ENCODE measurements at regions not wholly inside any gene's neighbourhood (a gene's known extent, or its start where the extent isn't known, plus 50 kb on each side); places are given as distances from the start of the nearest gene placed in this dataset.

DNA sequence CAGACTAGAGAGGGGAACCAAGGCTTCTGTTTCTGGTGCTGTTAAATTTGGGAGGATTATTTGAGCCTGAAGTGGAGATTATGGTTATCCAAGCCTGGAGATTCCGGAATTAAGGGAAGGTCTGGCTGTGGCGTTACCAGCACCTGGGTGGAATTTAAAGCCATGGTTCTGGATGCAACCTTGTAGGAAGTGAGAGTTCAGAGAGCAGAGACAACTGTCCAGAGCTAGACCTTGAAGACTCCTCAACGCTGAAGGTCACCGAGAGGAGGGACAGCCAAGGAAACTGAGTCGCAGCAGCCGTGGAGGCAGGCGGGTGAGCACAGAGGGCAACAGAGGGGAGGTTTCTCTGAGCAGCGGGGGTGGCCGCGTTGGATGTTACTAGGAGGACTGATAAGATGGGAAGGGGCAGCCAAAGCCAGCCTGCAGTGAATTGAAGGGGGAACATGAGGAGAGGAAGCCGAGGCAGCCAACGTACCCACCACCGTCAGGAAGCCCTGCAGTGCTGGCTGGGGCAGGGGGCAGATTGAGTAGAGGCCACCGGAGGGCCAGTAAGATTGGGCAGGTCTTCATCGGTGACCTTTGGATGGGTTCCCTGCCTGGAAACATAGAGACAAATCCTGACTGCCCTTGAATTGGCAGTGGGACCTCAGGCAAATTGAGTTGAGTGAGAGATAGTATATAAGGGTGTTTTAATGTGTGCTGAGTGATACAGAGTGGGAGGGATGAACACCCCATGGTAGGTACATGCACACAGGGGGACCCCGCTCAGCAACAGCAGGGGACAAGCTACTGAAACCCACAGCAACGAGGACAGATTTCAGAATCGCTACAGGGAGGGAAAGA, 90.3 kb downstream of the SNX5 start (continued):
- no peak for TF ChIP-seq NR0B2 (CRISPR knock-in tag; IDR thresholded peaks at IDR 0.05)
- TF ChIP-seq LBX2 (CRISPR knock-in tag; IDR thresholded peaks at IDR 0.05; ENCODE audit: borderline replicate concordance): no peak
- TF ChIP-seq SNAPC2 (CRISPR knock-in tag; IDR thresholded peaks at IDR 0.05): peak; percentile 49; the same call in 1 of the 2 replicates
- no peak for TF ChIP-seq TBL1XR1 (IDR thresholded peaks at IDR 0.05; ENCODE audit: borderline replicate concordance, low read length, partially characterized antibody)
- TF ChIP-seq, protein P1, sequence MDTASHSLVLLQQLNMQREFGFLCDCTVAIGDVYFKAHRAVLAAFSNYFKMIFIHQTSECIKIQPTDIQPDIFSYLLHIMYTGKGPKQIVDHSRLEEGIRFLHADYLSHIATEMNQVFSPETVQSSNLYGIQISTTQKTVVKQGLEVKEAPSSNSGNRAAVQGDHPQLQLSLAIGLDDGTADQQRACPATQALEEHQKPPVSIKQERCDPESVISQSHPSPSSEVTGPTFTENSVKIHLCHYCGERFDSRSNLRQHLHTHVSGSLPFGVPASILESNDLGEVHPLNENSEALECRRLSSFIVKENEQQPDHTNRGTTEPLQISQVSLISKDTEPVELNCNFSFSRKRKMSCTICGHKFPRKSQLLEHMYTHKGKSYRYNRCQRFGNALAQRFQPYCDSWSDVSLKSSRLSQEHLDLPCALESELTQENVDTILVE (CRISPR knock-in tag; IDR thresholded peaks at IDR 0.05): no peak
- TF ChIP-seq TFAP4 (IDR thresholded peaks at IDR 0.05; ENCODE audit: borderline replicate concordance, low read depth): no peak
- no peak for TF ChIP-seq ZKSCAN8 (CRISPR knock-in tag; IDR thresholded peaks at IDR 0.05; ENCODE audit: borderline replicate concordance)
- TF ChIP-seq NR3C1 (CRISPR knock-in tag; IDR thresholded peaks at IDR 0.05): no peak
- TF ChIP-seq DNMT3B (CRISPR knock-in tag; conservative IDR thresholded peaks at IDR 0.05): no peak
- TF ChIP-seq, protein P2, sequence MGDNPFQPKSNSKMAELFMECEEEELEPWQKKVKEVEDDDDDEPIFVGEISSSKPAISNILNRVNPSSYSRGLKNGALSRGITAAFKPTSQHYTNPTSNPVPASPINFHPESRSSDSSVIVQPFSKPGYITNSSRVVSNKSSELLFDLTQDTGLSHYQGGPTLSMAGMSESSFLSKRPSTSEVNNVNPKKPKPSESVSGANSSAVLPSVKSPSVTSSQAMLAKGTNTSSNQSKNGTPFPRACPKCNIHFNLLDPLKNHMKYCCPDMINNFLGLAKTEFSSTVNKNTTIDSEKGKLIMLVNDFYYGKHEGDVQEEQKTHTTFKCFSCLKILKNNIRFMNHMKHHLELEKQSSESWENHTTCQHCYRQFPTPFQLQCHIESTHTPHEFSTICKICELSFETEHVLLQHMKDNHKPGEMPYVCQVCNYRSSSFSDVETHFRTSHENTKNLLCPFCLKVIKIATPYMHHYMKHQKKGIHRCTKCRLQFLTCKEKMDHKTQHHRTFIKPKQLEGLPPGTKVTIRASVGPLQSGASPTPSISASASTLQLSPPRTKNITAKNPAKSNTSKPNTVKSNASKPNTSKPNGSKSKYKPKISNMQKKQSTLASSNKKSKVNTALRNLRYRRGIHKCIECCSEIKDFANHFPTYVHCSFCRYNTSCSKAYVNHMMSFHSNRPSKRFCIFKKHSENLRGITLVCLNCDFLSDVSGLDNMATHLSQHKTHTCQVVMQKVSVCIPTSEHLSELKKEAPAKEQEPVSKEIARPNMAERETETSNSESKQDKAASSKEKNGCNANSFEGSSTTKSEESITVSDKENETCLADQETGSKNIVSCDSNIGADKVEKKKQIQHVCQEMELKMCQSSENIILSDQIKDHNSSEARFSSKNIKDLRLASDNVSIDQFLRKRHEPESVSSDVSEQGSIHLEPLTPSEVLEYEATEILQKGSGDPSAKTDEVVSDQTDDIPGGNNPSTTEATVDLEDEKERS (CRISPR knock-in tag; IDR thresholded peaks at IDR 0.05): no peak
- TF ChIP-seq ZNF30 (CRISPR knock-in tag; IDR thresholded peaks at IDR 0.05): no peak
- no peak for TF ChIP-seq NFIC (IDR thresholded peaks at IDR 0.05; ENCODE audit: low read length)
- TF ChIP-seq, protein P3, sequence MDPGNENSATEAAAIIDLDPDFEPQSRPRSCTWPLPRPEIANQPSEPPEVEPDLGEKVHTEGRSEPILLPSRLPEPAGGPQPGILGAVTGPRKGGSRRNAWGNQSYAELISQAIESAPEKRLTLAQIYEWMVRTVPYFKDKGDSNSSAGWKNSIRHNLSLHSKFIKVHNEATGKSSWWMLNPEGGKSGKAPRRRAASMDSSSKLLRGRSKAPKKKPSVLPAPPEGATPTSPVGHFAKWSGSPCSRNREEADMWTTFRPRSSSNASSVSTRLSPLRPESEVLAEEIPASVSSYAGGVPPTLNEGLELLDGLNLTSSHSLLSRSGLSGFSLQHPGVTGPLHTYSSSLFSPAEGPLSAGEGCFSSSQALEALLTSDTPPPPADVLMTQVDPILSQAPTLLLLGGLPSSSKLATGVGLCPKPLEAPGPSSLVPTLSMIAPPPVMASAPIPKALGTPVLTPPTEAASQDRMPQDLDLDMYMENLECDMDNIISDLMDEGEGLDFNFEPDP (CRISPR knock-in tag; conservative IDR thresholded peaks at IDR 0.05): no peak
- TF ChIP-seq EZH2 (conservative IDR thresholded peaks at IDR 0.05; ENCODE audit: low read depth, low read length): no peak
- TF ChIP-seq TOE1 (CRISPR knock-in tag; IDR thresholded peaks at IDR 0.05): no peak
- TF ChIP-seq AFF4 (CRISPR knock-in tag; IDR thresholded peaks at IDR 0.05): no peak
- no peak for TF ChIP-seq XRCC5 (optimal IDR thresholded peaks at IDR 0.05; ENCODE audit: low read length)
- no peak for TF ChIP-seq ZNF335 (CRISPR knock-in tag; IDR thresholded peaks at IDR 0.05)

Data from HepG2 (cell line).